GM13976 (cell line): ENCODE measurements at regions not wholly inside any gene's neighbourhood (a gene's known extent, or its start where the extent isn't known, plus 50 kb on each side); places are given as distances from the start of the nearest gene placed in this dataset.

ENCODE experiments used
- DNase-seq: peaks from one replicate; pipeline ENCODE4 v3.0.0; 2012; ENCODE audit warnings: low spot score
- CTCF ChIP-seq: IDR thresholded peaks from 2 replicates; pipeline ENCODE4 v1.5.1; 2012; ENCODE audit warnings: borderline replicate concordance, mild to moderate bottlenecking; ENCODE audit not compliant: insufficient read depth; ENCODE audit errors: extremely low read depth, missing control alignments, control extremely low read depth
- in situ Hi-C: fragments of 300-500 bp; cut with MboI; formaldehyde crosslinking; loops from one replicate; pipeline ENCODE4 v1.12.0; 2022; ENCODE audit warnings: low sequenced_read_pairs, mixed read lengths, inconsistent platforms; ENCODE audit not compliant: unreplicated experiment

GRCh38 chr15:35974052-35974451 is 428.1 kb upstream of the DPH6 start:
- no peak for TF ChIP-seq CTCF
- in situ Hi-C loops, result no loop called here
- DNase-seq, result no peak

- TF ChIP-seq CTCF, result no peak
- in situ Hi-C loops, result no loop called here
- no peak for DNase-seq
These were observed 430.0 kb upstream of the DPH6 start for GRCh38 chr15:35975941-35976340.

DNA sequence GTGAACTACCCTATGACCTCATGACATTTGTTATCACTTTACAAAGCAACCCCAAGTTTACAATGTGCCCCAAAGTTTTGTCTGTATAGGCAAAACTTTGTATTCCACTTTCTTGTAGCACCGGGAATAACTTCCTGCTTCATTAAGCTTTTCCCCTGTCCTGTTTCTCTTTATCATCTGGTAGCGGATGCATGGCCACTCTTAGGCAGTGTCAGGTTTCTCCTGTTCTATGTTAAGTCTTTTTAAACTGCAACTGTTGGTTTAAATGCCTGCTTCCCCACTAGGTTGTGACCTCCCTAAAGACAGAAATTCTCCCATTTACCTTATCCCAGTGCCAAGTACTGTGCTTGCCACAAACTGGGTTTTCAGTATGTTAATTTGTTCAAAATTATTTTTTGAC is 433.6 kb upstream of the DPH6 start:
- in situ Hi-C loops, result no loop called here
- DNase-seq, result no peak
- no peak for TF ChIP-seq CTCF

DNA sequence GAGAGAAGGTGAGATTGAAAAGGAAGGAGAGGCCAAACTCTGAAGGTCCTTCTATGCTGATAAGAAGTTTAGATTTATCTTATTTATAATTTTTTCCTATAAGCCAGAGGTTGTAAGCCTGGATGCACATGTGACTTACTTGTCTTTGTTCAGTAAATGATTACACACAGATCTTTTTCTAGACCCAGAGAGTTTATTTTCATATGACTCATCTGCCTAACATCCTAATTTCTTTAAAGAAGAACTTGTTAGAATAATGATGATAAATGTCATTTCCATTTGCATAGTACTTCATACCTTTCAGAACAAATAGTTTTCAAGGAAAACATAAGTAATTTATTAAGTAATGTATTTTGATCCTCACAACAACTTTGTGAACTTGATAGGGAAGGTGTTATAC is 434.8 kb upstream of the DPH6 start:
- in situ Hi-C loops, result no loop called here
- no peak for DNase-seq
- TF ChIP-seq CTCF, result no peak

DNA sequence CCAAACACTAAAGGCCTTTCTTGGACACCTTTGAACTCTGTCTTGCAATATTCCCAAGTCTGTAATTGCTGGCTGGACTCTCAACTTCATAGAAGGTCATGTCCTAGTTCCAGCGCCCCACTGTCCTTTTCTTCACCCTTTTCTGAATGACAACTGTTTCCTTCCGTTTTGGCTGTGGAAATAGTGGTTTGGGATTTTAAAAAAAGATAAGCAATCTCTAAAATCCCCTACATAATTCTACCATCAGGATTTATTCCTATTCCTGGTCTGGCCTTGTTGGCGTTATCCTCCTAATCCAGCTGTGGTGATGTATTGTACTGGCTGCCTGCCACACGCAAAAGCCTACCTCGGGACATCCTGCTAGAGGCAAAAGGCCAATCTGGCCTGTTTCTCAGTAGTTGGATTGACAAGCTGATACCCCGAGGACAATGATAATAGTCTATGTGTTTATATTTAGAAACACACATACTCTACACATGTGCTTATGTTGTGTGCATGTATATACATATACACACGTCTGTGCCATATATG is 440.3 kb upstream of the DPH6 start:
- in situ Hi-C loops, result no loop called here
- no peak for DNase-seq
- no peak for TF ChIP-seq CTCF

DNA sequence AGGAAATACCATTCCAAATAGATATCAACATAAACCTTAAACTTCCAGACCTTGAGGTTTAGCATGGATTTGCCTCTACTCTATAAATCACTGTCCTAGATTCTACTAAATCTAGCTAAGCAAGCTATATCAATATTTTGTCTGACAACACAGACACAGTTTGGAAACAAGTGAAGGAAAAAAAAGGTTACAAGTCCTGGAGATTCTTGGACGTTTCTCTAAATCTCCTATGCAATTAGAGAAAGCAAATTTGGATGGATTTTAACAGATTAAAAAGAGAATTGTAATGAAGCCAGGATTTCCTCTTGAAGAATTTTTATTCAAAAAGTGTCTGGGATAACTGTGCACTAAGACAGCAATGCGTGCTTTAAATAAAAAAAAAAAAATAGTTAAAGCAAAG is 441.1 kb upstream of the DPH6 start:
- TF ChIP-seq CTCF, result no peak
- DNase-seq, result no peak
- in situ Hi-C loops, result no loop called here

DNA sequence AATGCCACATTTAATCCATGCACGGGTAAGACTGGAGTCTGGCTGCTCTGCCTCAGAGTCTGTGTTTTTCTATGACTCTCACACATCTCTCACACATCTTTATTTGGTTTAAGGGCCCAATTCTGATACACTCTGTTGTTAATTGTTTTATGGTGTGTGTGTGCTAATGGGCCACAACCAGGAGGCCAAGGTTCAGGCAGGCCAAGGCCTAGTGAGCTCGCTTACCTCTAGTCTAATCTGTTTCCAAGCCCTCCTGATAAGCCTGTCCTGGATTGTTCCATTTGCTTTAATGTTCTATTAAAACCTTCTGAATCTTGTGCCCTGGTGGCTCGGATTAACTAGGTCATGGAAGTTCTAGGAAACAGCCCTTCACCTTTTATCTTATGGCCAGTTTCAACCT is 445.4 kb upstream of the DPH6 start:
- DNase-seq, result no peak
- in situ Hi-C loops, result no loop called here
- TF ChIP-seq CTCF, result no peak
